ENCODE measurements at regions not wholly inside any gene's neighbourhood (a gene's known extent, or its start where the extent isn't known, plus 50 kb on each side); places are given as distances from the start of the nearest gene placed in this dataset.

- Histone ChIP-seq H2BK15ac (ENCODE audit: low read length) (no peak overlapping the region), H2AFZ (ENCODE audit: low read length) (no peak overlapping the region), H3K36me3 (replicated peaks in 1 of 2; ENCODE audit: control insufficient read depth in 2 of 2, insufficient read depth in 2 of 2, low read length in 2 of 2) (no peaks in the 10 kb centered on the region), H3K14ac (ENCODE audit: low read length) (no peak overlapping the region), H3K79me1 (ENCODE audit: low read depth, low read length) (no peaks in the 10 kb centered on the region), H2BK5ac (ENCODE audit: low read length) (no peak overlapping the region), H3K9me3 (replicated peaks in 1 of 2; ENCODE audit: control insufficient read depth in 2 of 2, insufficient read depth in 1 of 2, low read depth in 1 of 2, low read length in 2 of 2) (peaks cover 0 to 43% of the 10 kb centered on the region in 2 donors), H3K27ac (replicated peaks; ENCODE audit: low read length) (no peak overlapping the region), H2BK12ac (ENCODE audit: low read length) (no peak overlapping the region), H2AK5ac (ENCODE audit: low read depth, low read length) (no peak overlapping the region), H2BK120ac (ENCODE audit: low read depth, low read length) (no peak overlapping the region), H3K23ac (ENCODE audit: low read depth, low read length, poor library complexity) (no peak overlapping the region), H3K4me2 (ENCODE audit: insufficient read depth, low read length, poor library complexity, severe bottlenecking) (no peak overlapping the region), H3K4me3 (ENCODE audit: low read length in 2 of 2) (no peak overlapping the region), H4K91ac (ENCODE audit: low read depth, low read length, poor library complexity) (no peak overlapping the region), H3K4ac (ENCODE audit: low read length) (no peak overlapping the region), H3K9ac (ENCODE audit: low read depth, low read length, poor library complexity) (no peak overlapping the region), H3K27me3 (ENCODE audit: control insufficient read depth in 3 of 3, insufficient read depth in 3 of 3, low read depth in 1 of 3, low read length in 3 of 3) (peaks cover 0 to 6% (median 0%) of the 10 kb centered on the region in 3 experiments), H3K4me1 (ENCODE audit: control insufficient read depth in 2 of 2, insufficient read depth in 1 of 2, low read depth in 1 of 2, low read length in 2 of 2) (no peaks in the 10 kb centered on the region), H3K18ac (ENCODE audit: low read length) (no peak overlapping the region), H4K8ac (ENCODE audit: low read depth, low read length) (no peak overlapping the region)
- WGBS, 2 donors (ENCODE audit: extremely low coverage in 2 of 2, insufficient read length in 2 of 2, insufficient replicate concordance in 1 of 2): no CpG with 5 or more reads among the region's 4 CpGs
- no peak for DNase-seq (ENCODE audit: low spot score)
Measured at GRCh38 chr18:14921547-14921946, 173.6 kb downstream of the ANKRD30B start.

GRCh38 chr18:14922031-14922430 lies 174.1 kb downstream of the ANKRD30B start:
- Histone ChIP-seq H2AFZ (ENCODE audit: low read length) (no peak overlapping the region), H3K4me3 (ENCODE audit: low read length in 2 of 2) (no peak overlapping the region), H2BK12ac (ENCODE audit: low read length) (no peak overlapping the region), H3K36me3 (replicated peaks in 1 of 2; ENCODE audit: control insufficient read depth in 2 of 2, insufficient read depth in 2 of 2, low read length in 2 of 2) (no peaks in the 10 kb centered on the region), H3K4me1 (ENCODE audit: control insufficient read depth in 2 of 2, insufficient read depth in 1 of 2, low read depth in 1 of 2, low read length in 2 of 2) (no peaks in the 10 kb centered on the region), H3K4ac (ENCODE audit: low read length) (no peak overlapping the region), H3K18ac (ENCODE audit: low read length) (no peak overlapping the region), H3K27ac (replicated peaks; ENCODE audit: low read length) (no peak overlapping the region), H3K79me1 (ENCODE audit: low read depth, low read length) (no peaks in the 10 kb centered on the region), H3K23ac (ENCODE audit: low read depth, low read length, poor library complexity) (no peak overlapping the region), H3K9ac (ENCODE audit: low read depth, low read length, poor library complexity) (no peak overlapping the region), H4K91ac (ENCODE audit: low read depth, low read length, poor library complexity) (no peak overlapping the region), H2BK15ac (ENCODE audit: low read length) (no peak overlapping the region), H3K9me3 (replicated peaks in 1 of 2; ENCODE audit: control insufficient read depth in 2 of 2, insufficient read depth in 1 of 2, low read depth in 1 of 2, low read length in 2 of 2) (peaks cover 0 to 41% of the 10 kb centered on the region in 2 donors), H4K8ac (ENCODE audit: low read depth, low read length) (no peak overlapping the region), H2BK5ac (ENCODE audit: low read length) (no peak overlapping the region), H2AK5ac (ENCODE audit: low read depth, low read length) (no peak overlapping the region), H3K4me2 (ENCODE audit: insufficient read depth, low read length, poor library complexity, severe bottlenecking) (no peak overlapping the region), H2BK120ac (ENCODE audit: low read depth, low read length) (no peak overlapping the region), H3K14ac (ENCODE audit: low read length) (no peak overlapping the region), H3K27me3 (ENCODE audit: control insufficient read depth in 3 of 3, insufficient read depth in 3 of 3, low read depth in 1 of 3, low read length in 3 of 3) (peaks cover 0 to 6% (median 0%) of the 10 kb centered on the region in 3 experiments)
- no CpG with 5 or more reads among the region's 3 CpGs for WGBS, 2 donors (ENCODE audit: extremely low coverage in 2 of 2, insufficient read length in 2 of 2, insufficient replicate concordance in 1 of 2)
- DNase-seq (ENCODE audit: low spot score): no peak

GRCh38 chr18:14922965-14923565 lies 175.1 kb downstream of the ANKRD30B start:
- no peaks in the 10 kb centered on the region for H3K4me1 ChIP-seq (ENCODE audit: control insufficient read depth in 2 of 2, insufficient read depth in 1 of 2, low read depth in 1 of 2, low read length in 2 of 2)
- H3K4me2 ChIP-seq (ENCODE audit: insufficient read depth, low read length, poor library complexity, severe bottlenecking): no peak overlapping the region
- no peaks in the 10 kb centered on the region for H3K79me1 ChIP-seq (ENCODE audit: low read depth, low read length)
- H3K36me3 ChIP-seq (replicated peaks in 1 of 2; ENCODE audit: control insufficient read depth in 2 of 2, insufficient read depth in 2 of 2, low read length in 2 of 2): no peaks in the 10 kb centered on the region
- no peak overlapping the region for H4K8ac ChIP-seq (ENCODE audit: low read depth, low read length)
- DNase-seq (ENCODE audit: low spot score): no peak
- H2AK5ac ChIP-seq (ENCODE audit: low read depth, low read length): no peak overlapping the region
- WGBS, 2 donors (ENCODE audit: extremely low coverage in 2 of 2, insufficient read length in 2 of 2, insufficient replicate concordance in 1 of 2): no CpG with 5 or more reads among the region's 4 CpGs
- peaks cover 0 to 36% of the 10 kb centered on the region in 2 donors for H3K9me3 ChIP-seq (replicated peaks in 1 of 2; ENCODE audit: control insufficient read depth in 2 of 2, insufficient read depth in 1 of 2, low read depth in 1 of 2, low read length in 2 of 2)
- no peak overlapping the region for H2AFZ ChIP-seq (ENCODE audit: low read length)
- H4K91ac ChIP-seq (ENCODE audit: low read depth, low read length, poor library complexity): no peak overlapping the region
- H3K27ac ChIP-seq (replicated peaks; ENCODE audit: low read length): no peak overlapping the region
- no peaks in the 10 kb centered on the region for H3K27me3 ChIP-seq (ENCODE audit: control insufficient read depth in 3 of 3, insufficient read depth in 3 of 3, low read depth in 1 of 3, low read length in 3 of 3)
- no peak overlapping the region for H2BK15ac ChIP-seq (ENCODE audit: low read length)
- H3K9ac ChIP-seq (ENCODE audit: low read depth, low read length, poor library complexity): no peak overlapping the region
- no peak overlapping the region for H2BK120ac ChIP-seq (ENCODE audit: low read depth, low read length)
- H2BK5ac ChIP-seq (ENCODE audit: low read length): no peak overlapping the region
- H3K4me3 ChIP-seq (ENCODE audit: low read length in 2 of 2): no peak overlapping the region
- no peak overlapping the region for H3K18ac ChIP-seq (ENCODE audit: low read length)
- no peak overlapping the region for H3K4ac ChIP-seq (ENCODE audit: low read length)
- no peak overlapping the region for H2BK12ac ChIP-seq (ENCODE audit: low read length)
- H3K14ac ChIP-seq (ENCODE audit: low read length): no peak overlapping the region
- no peak overlapping the region for H3K23ac ChIP-seq (ENCODE audit: low read depth, low read length, poor library complexity)

GRCh38 chr18:14924226-14924625 lies 176.3 kb downstream of the ANKRD30B start:
- Histone ChIP-seq H3K4ac (ENCODE audit: low read length) (no peak overlapping the region), H2BK120ac (ENCODE audit: low read depth, low read length) (no peak overlapping the region), H2AFZ (ENCODE audit: low read length) (no peak overlapping the region), H3K14ac (ENCODE audit: low read length) (no peak overlapping the region), H3K23ac (ENCODE audit: low read depth, low read length, poor library complexity) (no peak overlapping the region), H3K36me3 (replicated peaks in 1 of 2; ENCODE audit: control insufficient read depth in 2 of 2, insufficient read depth in 2 of 2, low read length in 2 of 2) (no peaks in the 10 kb centered on the region), H3K79me1 (ENCODE audit: low read depth, low read length) (no peaks in the 10 kb centered on the region), H3K27ac (replicated peaks; ENCODE audit: low read length) (no peak overlapping the region), H3K4me2 (ENCODE audit: insufficient read depth, low read length, poor library complexity, severe bottlenecking) (no peak overlapping the region), H3K18ac (ENCODE audit: low read length) (no peak overlapping the region), H2BK5ac (ENCODE audit: low read length) (no peak overlapping the region), H3K4me1 (ENCODE audit: control insufficient read depth in 2 of 2, insufficient read depth in 1 of 2, low read depth in 1 of 2, low read length in 2 of 2) (no peaks in the 10 kb centered on the region), H3K27me3 (ENCODE audit: control insufficient read depth in 3 of 3, insufficient read depth in 3 of 3, low read depth in 1 of 3, low read length in 3 of 3) (no peaks in the 10 kb centered on the region), H4K8ac (ENCODE audit: low read depth, low read length) (no peak overlapping the region), H2BK12ac (ENCODE audit: low read length) (no peak overlapping the region), H3K9ac (ENCODE audit: low read depth, low read length, poor library complexity) (no peak overlapping the region), H3K4me3 (ENCODE audit: low read length in 2 of 2) (no peak overlapping the region), H3K9me3 (replicated peaks in 1 of 2; ENCODE audit: control insufficient read depth in 2 of 2, insufficient read depth in 1 of 2, low read depth in 1 of 2, low read length in 2 of 2) (peaks cover 0 to 36% of the 10 kb centered on the region in 2 donors), H2BK15ac (ENCODE audit: low read length) (no peak overlapping the region), H2AK5ac (ENCODE audit: low read depth, low read length) (no peak overlapping the region), H4K91ac (ENCODE audit: low read depth, low read length, poor library complexity) (no peak overlapping the region)
- no CpG with 5 or more reads among the region's 4 CpGs for WGBS, 2 donors (ENCODE audit: extremely low coverage in 2 of 2, insufficient read length in 2 of 2, insufficient replicate concordance in 1 of 2)
- no peak for DNase-seq (ENCODE audit: low spot score)

All from neuronal stem cell (in vitro differentiated cells).